Left kidney (tissue), 1 donor: ENCODE measurements at regions not wholly inside any gene's neighbourhood (a gene's known extent, or its start where the extent isn't known, plus 50 kb on each side); places are given as distances from the start of the nearest gene placed in this dataset.
"Not testable (repeated sequence)": the region's sequence is repeated elsewhere in the genome, so short reads cannot be mapped to it uniquely, and the experiment has no call there.

ENCODE experiments used
- DNase-seq: peaks from one replicate; pipeline ENCODE4 v3.0.0-alpha.2; 2013

- no peak for DNase-seq
Observed at GRCh38 chr17:64772845-64773299, 110.8 kb upstream of the SMURF2 start.

GRCh38 chr17:64771980-64772844 is 110.1 kb upstream of the SMURF2 start:
- no peak for DNase-seq

GRCh38 chr17:64769712-64770111 is 107.6 kb upstream of the SMURF2 start:
- no peak for DNase-seq

- no peak for DNase-seq
Observed at GRCh38 chr17:64767269-64767997, 105.3 kb upstream of the SMURF2 start.

- DNase-seq, result no peak
Observed at GRCh38 chr17:64765191-64765889, 103.2 kb upstream of the SMURF2 start.

- no peak for DNase-seq
Observed at GRCh38 chr17:64750891-64751677, 89.0 kb upstream of the SMURF2 start.

GRCh38 chr17:64750478-64750877 is 88.4 kb upstream of the SMURF2 start:
- no peak for DNase-seq

- DNase-seq, result no peak
Observed at GRCh38 chr17:64749306-64749705, 87.2 kb upstream of the SMURF2 start.

GRCh38 chr17:64747938-64748540 is 85.9 kb upstream of the SMURF2 start:
- no peak for DNase-seq

GRCh38 chr17:64742326-64742725 is 80.2 kb upstream of the SMURF2 start:
- DNase-seq, result no peak

GRCh38 chr17:64741916-64742315 is 79.8 kb upstream of the SMURF2 start:
- DNase-seq, result not testable (repeated sequence)

- no peak for DNase-seq
Observed at GRCh38 chr17:64741038-64741641, 79.0 kb upstream of the SMURF2 start.

GRCh38 chr17:64739316-64740058 is 77.4 kb upstream of the SMURF2 start:
- no peak for DNase-seq

- DNase-seq, result no peak
Observed at GRCh38 chr17:64736804-64737492, 74.8 kb upstream of the SMURF2 start.

GRCh38 chr17:64732336-64733006 is 70.4 kb upstream of the SMURF2 start:
- no peak for DNase-seq

- DNase-seq, result not testable (repeated sequence)
Observed at GRCh38 chr17:64730023-64730422, 67.9 kb upstream of the SMURF2 start.

GRCh38 chr17:64729201-64729600 is 67.1 kb upstream of the SMURF2 start:
- DNase-seq, result no peak

- DNase-seq, result no peak
Observed at GRCh38 chr17:64728041-64728695, 66.1 kb upstream of the SMURF2 start.
